Ascending aorta (tissue), 2 donors: ENCODE measurements at regions not wholly inside any gene's neighbourhood (a gene's known extent, or its start where the extent isn't known, plus 50 kb on each side); places are given as distances from the start of the nearest gene placed in this dataset.

Experiments used
- DNase-seq, 2 donors: peaks; one replicate each; pipeline ENCODE4 v3.0.0-alpha.2; 2019; ENCODE audit warnings: low spot score in 2 of 2
- H3K27ac ChIP-seq, 2 donors: fragments of 200-600 bp; sonication (generic); one replicate each; pipeline ENCODE4 v1.5.1; 2016 to 2017; ENCODE audit warnings: mild to moderate bottlenecking in 1 of 2
- H3K27me3 ChIP-seq: fragments of 200-600 bp; sonication (generic); one replicate; pipeline ENCODE4 v1.5.1; 2017
- H3K36me3 ChIP-seq, 2 donors: fragments of 200-600 bp; sonication (generic); one replicate each; pipeline ENCODE4 v1.5.1; 2016
- H3K4me1 ChIP-seq, 2 donors: fragments of 200-600 bp; sonication (generic); one replicate each; pipeline ENCODE4 v1.5.1; 2016 to 2017; ENCODE audit warnings: mild to moderate bottlenecking in 1 of 2
- H3K4me3 ChIP-seq, 2 donors: fragments of 200-600 bp; sonication (generic); one replicate each; pipeline ENCODE4 v1.5.1; 2016 to 2017; ENCODE audit warnings: mild to moderate bottlenecking in 1 of 2
- H3K9me3 ChIP-seq, 2 donors: fragments of 200-600 bp; sonication (generic); one replicate each; pipeline ENCODE4 v1.5.1; 2016
- CTCF ChIP-seq, 3 experiments: fragments of 200-600 bp in 2 of 3; fragments of 450-650 bp in 1 of 3; sonication (generic) in 2 of 3; IDR thresholded peaks; one replicate each; pipeline ENCODE4 v1.5.1; 2016 to 2019; ENCODE audit warnings: antibody characterized with exemption in 3 of 3, mild to moderate bottlenecking in 1 of 3, moderate library complexity in 1 of 3
- intact Hi-C: fragments of 100-400 bp; cut with DNase I; formaldehyde crosslinking; loops from one replicate; pipeline ENCODE4 v1.15.1; 2023

DNA sequence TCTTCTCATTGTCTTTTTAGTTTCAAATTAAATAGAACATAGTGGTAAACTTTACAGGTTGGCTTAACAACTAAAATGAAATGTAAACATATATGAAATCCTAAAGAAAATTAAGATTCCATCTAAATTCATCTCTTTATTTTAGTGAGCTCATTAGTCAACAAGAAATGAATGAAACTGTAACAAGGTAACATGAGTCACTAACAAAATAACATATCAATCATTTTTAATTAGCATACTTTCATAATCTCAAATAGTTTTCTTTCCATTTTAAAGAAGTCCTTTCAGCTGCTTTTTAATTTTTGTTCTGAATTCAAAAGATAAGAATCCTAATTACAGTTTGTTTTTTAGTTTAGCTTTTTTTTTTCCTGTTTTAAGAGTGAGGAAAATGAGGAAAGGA lies 688.6 kb upstream of the TENM4 start:
- Histone ChIP-seq H3K4me1 (no peaks in the 10 kb centered on the region), H3K9me3 (no peaks in the 10 kb centered on the region), H3K36me3 (no peaks in the 10 kb centered on the region), H3K27ac (no peak overlapping the region), H3K27me3 (no peaks in the 10 kb centered on the region), H3K4me3 (no peak overlapping the region)
- no peak for DNase-seq
- intact Hi-C loops, result no loop called here
- TF ChIP-seq CTCF (IDR thresholded peaks at IDR 0.05), result no peak

GRCh38 chr11:80122211-80122610 lies 681.4 kb upstream of the TENM4 start:
- no peak overlapping the region for H3K27ac ChIP-seq
- no peaks in the 10 kb centered on the region for H3K4me1 ChIP-seq
- no peaks in the 10 kb centered on the region for H3K9me3 ChIP-seq
- H3K27me3 ChIP-seq, result no peaks in the 10 kb centered on the region
- DNase-seq, result no peak
- H3K4me3 ChIP-seq, result no peak overlapping the region
- no peak for TF ChIP-seq CTCF (IDR thresholded peaks at IDR 0.05)
- intact Hi-C loops, result no loop called here
- H3K36me3 ChIP-seq, result no peaks in the 10 kb centered on the region

GRCh38 chr11:80118073-80118472 lies 677.2 kb upstream of the TENM4 start:
- intact Hi-C loops, result no loop called here
- Histone ChIP-seq H3K27me3 (no peaks in the 10 kb centered on the region), H3K4me1 (no peaks in the 10 kb centered on the region), H3K36me3 (no peaks in the 10 kb centered on the region), H3K27ac (no peak overlapping the region), H3K9me3 (no peaks in the 10 kb centered on the region), H3K4me3 (no peak overlapping the region)
- TF ChIP-seq CTCF (IDR thresholded peaks at IDR 0.05), result no peak
- no peak for DNase-seq

DNA sequence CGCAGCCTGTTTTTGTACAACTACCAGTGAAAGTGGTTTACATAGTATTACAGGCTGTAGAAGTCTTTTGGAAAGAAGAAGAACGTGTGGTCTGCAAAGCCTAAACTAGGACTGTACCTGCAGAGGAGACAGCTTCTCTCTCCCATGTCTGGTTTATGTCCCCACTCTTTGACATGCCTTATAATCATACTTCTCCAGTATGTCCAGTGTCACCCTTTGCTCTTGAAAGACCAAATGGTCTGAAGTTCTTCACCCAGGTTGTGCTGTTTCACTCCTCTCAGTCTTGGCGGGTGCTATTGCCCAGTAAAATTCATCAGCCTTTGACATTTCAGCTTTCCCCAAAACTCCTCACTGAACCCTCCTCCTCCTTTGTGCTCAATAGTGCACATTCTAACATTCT lies 676.0 kb upstream of the TENM4 start:
- Histone ChIP-seq H3K4me3 (no peak overlapping the region), H3K27ac (no peak overlapping the region), H3K36me3 (no peaks in the 10 kb centered on the region), H3K27me3 (no peaks in the 10 kb centered on the region), H3K4me1 (no peaks in the 10 kb centered on the region), H3K9me3 (no peaks in the 10 kb centered on the region)
- TF ChIP-seq CTCF (IDR thresholded peaks at IDR 0.05), result no peak
- intact Hi-C loops, result no loop called here
- DNase-seq, result no peak

- intact Hi-C loops, result no loop called here
- TF ChIP-seq CTCF (IDR thresholded peaks at IDR 0.05), result no peak
- no peaks in the 10 kb centered on the region for H3K9me3 ChIP-seq
Observed at GRCh38 chr11:80109652-80110051, 668.8 kb upstream of the TENM4 start.

GRCh38 chr11:80109031-80109430 lies 668.2 kb upstream of the TENM4 start:
- intact Hi-C loops, result no loop called here
- H3K27me3 ChIP-seq, result no peaks in the 10 kb centered on the region
- H3K9me3 ChIP-seq, result no peaks in the 10 kb centered on the region
- no peaks in the 10 kb centered on the region for H3K4me1 ChIP-seq
- no peak for TF ChIP-seq CTCF (IDR thresholded peaks at IDR 0.05)
- DNase-seq, result no peak
- H3K27ac ChIP-seq, result no peak overlapping the region
- H3K36me3 ChIP-seq, result no peaks in the 10 kb centered on the region
- no peak overlapping the region for H3K4me3 ChIP-seq

More at GRCh38 chr11:80109652-80110051, 668.8 kb upstream of the TENM4 start:
- Histone ChIP-seq H3K4me3 (no peak overlapping the region), H3K27ac (no peak overlapping the region), H3K36me3 (no peaks in the 10 kb centered on the region), H3K4me1 (no peaks in the 10 kb centered on the region), H3K27me3 (no peaks in the 10 kb centered on the region)
- DNase-seq, result no peak
